PFSK-1 (cell line): ENCODE measurements at regions not wholly inside any gene's neighbourhood (a gene's known extent, or its start where the extent isn't known, plus 50 kb on each side); places are given as distances from the start of the nearest gene placed in this dataset.

Experiments used
- FOXP2 ChIP-seq: optimal IDR thresholded peaks from 2 replicates; pipeline ENCODE3; 2011; ENCODE audit warnings: borderline replicate concordance, control low read depth, inconsistent platforms; ENCODE audit not compliant: insufficient read depth; ENCODE audit errors: extremely low read length, extremely low read depth
- POLR2AphosphoS5 ChIP-seq: IDR thresholded peaks from 2 replicates; pipeline ENCODE4 v1.6.1; 2012; ENCODE audit warnings: low read depth, mild to moderate bottlenecking, control low read depth, low read length, moderate library complexity
- SIN3A ChIP-seq: IDR thresholded peaks from 2 replicates; pipeline ENCODE4 v1.6.1; 2012; ENCODE audit warnings: mild to moderate bottlenecking, low read length, moderate library complexity, borderline replicate concordance; ENCODE audit not compliant: insufficient read depth
- TAF1 ChIP-seq: IDR thresholded peaks from 2 replicates; pipeline ENCODE4 v1.6.1; 2012; ENCODE audit warnings: low read length, control low read depth, borderline replicate concordance; ENCODE audit not compliant: insufficient read depth
- TF ChIP-seq, protein P1 (sequence below), 2 experiments: IDR thresholded peaks; 2 replicates each; pipeline versions ENCODE4 v1.6.1 to v1.8.0; 2011 to 2012; ENCODE audit warnings: low read depth in 2 of 2, low read length in 2 of 2, control low read depth in 1 of 2, inconsistent platforms in 1 of 2, mild to moderate bottlenecking in 1 of 2, moderate library complexity in 1 of 2; ENCODE audit not compliant: insufficient read depth in 1 of 2

DNA sequence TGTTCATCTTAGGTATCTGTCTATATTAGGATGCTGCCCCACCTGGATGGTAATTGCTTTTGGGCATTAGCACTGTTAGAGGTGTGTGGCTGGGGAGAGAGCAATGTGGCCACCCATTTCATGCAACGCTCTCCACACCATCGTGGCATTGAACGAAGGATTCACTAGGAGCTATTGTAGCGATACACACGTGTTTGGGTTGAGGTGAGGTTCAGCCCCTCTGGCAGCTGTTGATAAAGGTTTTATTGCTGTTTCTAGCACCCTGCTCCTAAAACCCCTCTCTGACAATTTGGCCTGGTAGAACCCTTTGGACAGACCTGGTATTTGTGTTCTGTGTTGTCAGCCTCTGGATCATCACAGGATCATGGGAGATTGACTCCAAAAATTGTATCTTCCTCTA, 280.9 kb downstream of the PRL start:
- TF ChIP-seq, protein P1, sequence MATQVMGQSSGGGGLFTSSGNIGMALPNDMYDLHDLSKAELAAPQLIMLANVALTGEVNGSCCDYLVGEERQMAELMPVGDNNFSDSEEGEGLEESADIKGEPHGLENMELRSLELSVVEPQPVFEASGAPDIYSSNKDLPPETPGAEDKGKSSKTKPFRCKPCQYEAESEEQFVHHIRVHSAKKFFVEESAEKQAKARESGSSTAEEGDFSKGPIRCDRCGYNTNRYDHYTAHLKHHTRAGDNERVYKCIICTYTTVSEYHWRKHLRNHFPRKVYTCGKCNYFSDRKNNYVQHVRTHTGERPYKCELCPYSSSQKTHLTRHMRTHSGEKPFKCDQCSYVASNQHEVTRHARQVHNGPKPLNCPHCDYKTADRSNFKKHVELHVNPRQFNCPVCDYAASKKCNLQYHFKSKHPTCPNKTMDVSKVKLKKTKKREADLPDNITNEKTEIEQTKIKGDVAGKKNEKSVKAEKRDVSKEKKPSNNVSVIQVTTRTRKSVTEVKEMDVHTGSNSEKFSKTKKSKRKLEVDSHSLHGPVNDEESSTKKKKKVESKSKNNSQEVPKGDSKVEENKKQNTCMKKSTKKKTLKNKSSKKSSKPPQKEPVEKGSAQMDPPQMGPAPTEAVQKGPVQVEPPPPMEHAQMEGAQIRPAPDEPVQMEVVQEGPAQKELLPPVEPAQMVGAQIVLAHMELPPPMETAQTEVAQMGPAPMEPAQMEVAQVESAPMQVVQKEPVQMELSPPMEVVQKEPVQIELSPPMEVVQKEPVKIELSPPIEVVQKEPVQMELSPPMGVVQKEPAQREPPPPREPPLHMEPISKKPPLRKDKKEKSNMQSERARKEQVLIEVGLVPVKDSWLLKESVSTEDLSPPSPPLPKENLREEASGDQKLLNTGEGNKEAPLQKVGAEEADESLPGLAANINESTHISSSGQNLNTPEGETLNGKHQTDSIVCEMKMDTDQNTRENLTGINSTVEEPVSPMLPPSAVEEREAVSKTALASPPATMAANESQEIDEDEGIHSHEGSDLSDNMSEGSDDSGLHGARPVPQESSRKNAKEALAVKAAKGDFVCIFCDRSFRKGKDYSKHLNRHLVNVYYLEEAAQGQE (IDR thresholded peaks at IDR 0.05; ENCODE audit: insufficient read depth in 1 of 2, low read depth in 2 of 2, low read length in 2 of 2) = no peak
- no peak for TF ChIP-seq POLR2AphosphoS5
- no peak for TF ChIP-seq SIN3A
- no peak for TF ChIP-seq TAF1
- TF ChIP-seq FOXP2 = no peak
